ENCODE measurements at regions not wholly inside any gene's neighbourhood (a gene's known extent, or its start where the extent isn't known, plus 50 kb on each side); places are given as distances from the start of the nearest gene placed in this dataset.

GRCh38 chr7:46942574-46942973 is 639.3 kb downstream of the TNS3 start:
- TF ChIP-seq CTCF (IDR thresholded peaks at IDR 0.05) (no peak), POLR2A (IDR thresholded peaks at IDR 0.05) (no peak)
